Upper lobe of left lung (tissue), 4 donors: ENCODE measurements at regions not wholly inside any gene's neighbourhood (a gene's known extent, or its start where the extent isn't known, plus 50 kb on each side); places are given as distances from the start of the nearest gene placed in this dataset.
A peak's percentile ranks its signal among the peaks of the same experiment; 100 is the strongest.

Experiments used
- POLR2A ChIP-seq, 4 donors: fragments of 450-650 bp; IDR thresholded peaks; one replicate each; pipeline ENCODE4 v1.5.1; 2016 to 2017; ENCODE audit warnings: antibody characterized with exemption in 4 of 4, mild to moderate bottlenecking in 2 of 4
- POLR2AphosphoS5 ChIP-seq, 2 donors: sonication (generic); formaldehyde crosslinking; IDR thresholded peaks; one replicate each; pipeline ENCODE4 v1.5.1; 2017; ENCODE audit warnings: antibody characterized with exemption in 2 of 2
- TF ChIP-seq, protein P1 (sequence below), 6 experiments: fragments of 450-650 bp in 4 of 6; fragments of 200-600 bp in 2 of 6; sonication (generic) in 2 of 6; IDR thresholded peaks; one replicate each; pipeline ENCODE4 v1.5.1; 2016 to 2019; ENCODE audit warnings: antibody characterized with exemption in 6 of 6

DNA sequence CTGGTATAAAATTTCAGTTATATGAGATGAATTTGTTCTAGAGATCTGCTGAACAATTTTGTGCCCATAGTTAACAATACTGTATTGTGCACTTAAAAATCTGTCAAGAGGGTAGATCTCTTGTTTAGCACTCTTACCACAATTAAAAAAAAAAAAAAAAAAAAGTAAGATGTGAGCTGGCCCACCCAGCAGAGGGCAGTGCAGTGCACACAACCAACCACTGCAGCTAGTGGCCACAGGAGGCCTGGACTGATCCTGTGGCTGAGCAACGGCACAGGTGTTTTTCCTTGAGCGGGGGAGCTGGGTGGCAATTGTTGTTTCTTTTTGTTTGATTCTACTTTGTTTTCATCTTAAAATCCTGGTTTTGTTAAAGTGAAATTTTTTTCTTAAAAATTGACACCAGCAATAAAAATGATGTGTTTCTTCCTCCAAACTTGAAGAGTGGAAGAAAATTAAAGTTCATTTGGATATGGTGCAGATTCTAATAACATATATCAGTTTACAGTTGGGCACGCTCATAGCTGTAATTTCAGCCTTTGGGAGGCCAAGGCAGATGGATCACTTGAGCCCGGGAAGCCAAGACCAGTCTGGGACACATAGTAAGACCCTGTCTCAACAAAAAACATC, 171.1 kb upstream of the TBX20 start:
- TF ChIP-seq POLR2AphosphoS5 (IDR thresholded peaks at IDR 0.05): no peak
- TF ChIP-seq POLR2A (IDR thresholded peaks at IDR 0.05): no peak
- TF ChIP-seq, protein P1, sequence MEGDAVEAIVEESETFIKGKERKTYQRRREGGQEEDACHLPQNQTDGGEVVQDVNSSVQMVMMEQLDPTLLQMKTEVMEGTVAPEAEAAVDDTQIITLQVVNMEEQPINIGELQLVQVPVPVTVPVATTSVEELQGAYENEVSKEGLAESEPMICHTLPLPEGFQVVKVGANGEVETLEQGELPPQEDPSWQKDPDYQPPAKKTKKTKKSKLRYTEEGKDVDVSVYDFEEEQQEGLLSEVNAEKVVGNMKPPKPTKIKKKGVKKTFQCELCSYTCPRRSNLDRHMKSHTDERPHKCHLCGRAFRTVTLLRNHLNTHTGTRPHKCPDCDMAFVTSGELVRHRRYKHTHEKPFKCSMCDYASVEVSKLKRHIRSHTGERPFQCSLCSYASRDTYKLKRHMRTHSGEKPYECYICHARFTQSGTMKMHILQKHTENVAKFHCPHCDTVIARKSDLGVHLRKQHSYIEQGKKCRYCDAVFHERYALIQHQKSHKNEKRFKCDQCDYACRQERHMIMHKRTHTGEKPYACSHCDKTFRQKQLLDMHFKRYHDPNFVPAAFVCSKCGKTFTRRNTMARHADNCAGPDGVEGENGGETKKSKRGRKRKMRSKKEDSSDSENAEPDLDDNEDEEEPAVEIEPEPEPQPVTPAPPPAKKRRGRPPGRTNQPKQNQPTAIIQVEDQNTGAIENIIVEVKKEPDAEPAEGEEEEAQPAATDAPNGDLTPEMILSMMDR (IDR thresholded peaks at IDR 0.05): peak; percentile 41 to 63 (median 58)
